Breast epithelium (tissue), 4 donors: ENCODE measurements at regions not wholly inside any gene's neighbourhood (a gene's known extent, or its start where the extent isn't known, plus 50 kb on each side); places are given as distances from the start of the nearest gene placed in this dataset.

Experiments used
- DNase-seq, 2 donors: peaks; one replicate each; pipeline ENCODE4 v3.0.0-alpha.2; 2019; ENCODE audit warnings: low spot score in 2 of 2
- H3K27ac ChIP-seq, 2 donors: fragments of 200-600 bp; sonication (generic) in 1 of 2; one replicate each; pipeline ENCODE4 v1.5.1; 2016 to 2019; ENCODE audit warnings: mild to moderate bottlenecking in 1 of 2
- H3K27me3 ChIP-seq, 2 donors: fragments of 200-600 bp; sonication (generic) in 1 of 2; one replicate each; pipeline versions ENCODE4 v1.5.1 to v1.6.0; 2017 to 2019; ENCODE audit warnings: control low read depth in 1 of 2, mild to moderate bottlenecking in 1 of 2
- H3K36me3 ChIP-seq: fragments of 200-600 bp; one replicate; pipeline ENCODE4 v1.5.1; 2019
- H3K4me1 ChIP-seq, 2 donors: fragments of 200-600 bp; sonication (generic); one replicate each; pipeline ENCODE4 v1.5.1; 2016 to 2019; ENCODE audit warnings: control low read depth in 1 of 2
- H3K4me3 ChIP-seq, 3 donors: fragments of 200-600 bp; sonication (generic); 1 replicate in 2 of 3; 2 replicates in 1 of 3; pipeline ENCODE4 v1.5.1; 2016 to 2019; ENCODE audit warnings: mild to moderate bottlenecking in 3 of 3, moderate library complexity in 2 of 3
- H3K9me3 ChIP-seq, 2 donors: fragments of 200-600 bp; sonication (generic) in 1 of 2; one replicate each; pipeline ENCODE4 v1.5.1; 2016 to 2019; ENCODE audit warnings: control low read depth in 1 of 2
- CTCF ChIP-seq, 3 donors: fragments of 450-650 bp; IDR thresholded peaks; one replicate each; pipeline ENCODE4 v1.5.1; 2016 to 2017; ENCODE audit warnings: antibody characterized with exemption in 3 of 3, mild to moderate bottlenecking in 3 of 3, moderate library complexity in 3 of 3
- POLR2A ChIP-seq: fragments of 450-650 bp; IDR thresholded peaks from one replicate; pipeline ENCODE4 v1.6.1; 2016; ENCODE audit warnings: antibody characterized with exemption, mild to moderate bottlenecking, moderate library complexity
- POLR2AphosphoS5 ChIP-seq, 3 donors: sonication (generic); formaldehyde crosslinking; IDR thresholded peaks; one replicate each; pipeline ENCODE4 v1.6.1; 2017; ENCODE audit warnings: antibody characterized with exemption in 3 of 3
- intact Hi-C: fragments of 100-400 bp; cut with DNase I; formaldehyde crosslinking; loops from one replicate; pipeline ENCODE4 v1.15.1; 2023; ENCODE audit warnings: low total_unique reads

GRCh38 chr10:10044922-10045764, 972.5 kb upstream of the CELF2 start:
- intact Hi-C loops, result no loop called here
- Histone ChIP-seq H3K27ac (no peak overlapping the region), H3K4me1 (no peaks in the 10 kb centered on the region), H3K4me3 (no peak overlapping the region), H3K27me3 (no peaks in the 10 kb centered on the region), H3K36me3 (no peaks in the 10 kb centered on the region), H3K9me3 (no peaks in the 10 kb centered on the region)
- DNase-seq, result no peak
- TF ChIP-seq POLR2AphosphoS5 (IDR thresholded peaks at IDR 0.05) (no peak), POLR2A (no peak), CTCF (IDR thresholded peaks at IDR 0.05) (no peak)

DNA sequence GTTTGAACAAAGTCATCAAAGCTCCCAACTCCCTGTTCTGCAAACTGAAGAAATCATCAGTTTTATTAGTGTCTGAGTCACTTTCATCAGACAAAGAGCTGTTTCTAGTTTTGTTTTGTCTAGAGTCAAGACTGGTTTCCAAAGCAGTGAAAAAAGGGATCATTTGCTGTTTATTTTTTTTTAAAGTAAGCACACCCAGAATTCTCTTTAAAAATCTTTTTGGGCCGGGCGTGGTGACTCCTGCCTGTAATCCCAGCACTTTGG, 972.0 kb upstream of the CELF2 start:
- H3K27ac ChIP-seq, result no peak overlapping the region
- intact Hi-C loops, result no loop called here
- no peak for TF ChIP-seq POLR2A

DNA sequence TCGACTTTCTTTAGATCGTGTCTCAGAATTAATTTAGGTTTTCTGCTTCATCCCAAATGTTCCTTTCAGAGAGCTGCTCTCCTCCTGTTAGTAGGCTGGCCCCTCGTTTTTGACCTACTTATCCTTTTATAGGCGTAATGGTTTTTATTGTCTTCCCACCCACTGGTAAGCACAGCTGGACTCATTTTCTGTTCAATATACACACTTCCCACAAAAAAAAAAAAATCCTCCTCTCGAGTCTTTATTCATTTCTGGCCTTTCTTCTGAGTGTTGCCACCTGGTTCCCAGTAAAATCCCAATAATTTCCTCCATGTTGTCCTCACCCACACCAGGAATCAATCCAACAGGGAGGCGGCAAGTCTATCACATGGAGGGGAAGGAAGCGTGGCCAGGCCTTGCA, 970.2 kb upstream of the CELF2 start:
- intact Hi-C loops, result no loop called here
- H3K36me3 ChIP-seq, result no peaks in the 10 kb centered on the region
- no peak overlapping the region for H3K27ac ChIP-seq
- TF ChIP-seq CTCF (IDR thresholded peaks at IDR 0.05) (no peak), POLR2AphosphoS5 (IDR thresholded peaks at IDR 0.05) (no peak), POLR2A (no peak)
- no peak for DNase-seq
- no peaks in the 10 kb centered on the region for H3K4me1 ChIP-seq
- no peaks in the 10 kb centered on the region for H3K9me3 ChIP-seq
- H3K4me3 ChIP-seq, result no peak overlapping the region
- no peaks in the 10 kb centered on the region for H3K27me3 ChIP-seq

More for the DNA sequence above, 972.0 kb upstream of the CELF2 start:
- H3K4me1 ChIP-seq, result no peaks in the 10 kb centered on the region
- no peak for DNase-seq
- no peaks in the 10 kb centered on the region for H3K27me3 ChIP-seq
- H3K4me3 ChIP-seq, result no peak overlapping the region
- H3K36me3 ChIP-seq, result no peaks in the 10 kb centered on the region
- no peaks in the 10 kb centered on the region for H3K9me3 ChIP-seq

DNA sequence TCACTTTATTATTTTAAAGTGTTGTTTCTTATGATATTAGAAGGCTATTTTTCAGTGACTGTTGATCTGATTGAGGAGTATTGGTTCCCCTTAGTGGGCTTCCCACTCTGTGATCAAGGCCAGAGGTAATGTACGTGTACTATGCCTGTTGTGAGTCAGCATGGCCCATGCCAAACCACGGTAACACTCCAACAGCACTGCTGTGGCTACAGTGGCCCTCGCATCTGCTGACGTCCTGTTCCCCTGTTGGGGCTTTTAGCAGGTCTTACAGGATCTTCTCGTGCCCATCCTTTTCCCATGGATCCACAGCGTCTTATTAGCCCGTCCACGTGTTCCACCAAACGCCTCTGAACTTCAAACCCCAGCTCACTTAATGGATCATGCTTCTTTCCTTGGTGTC, 964.6 kb upstream of the CELF2 start:
- H3K27ac ChIP-seq, result no peak overlapping the region
- TF ChIP-seq POLR2AphosphoS5 (IDR thresholded peaks at IDR 0.05) (no peak), POLR2A (no peak), CTCF (IDR thresholded peaks at IDR 0.05) (no peak)
- no peaks in the 10 kb centered on the region for H3K9me3 ChIP-seq
- H3K36me3 ChIP-seq, result no peaks in the 10 kb centered on the region
- no peaks in the 10 kb centered on the region for H3K4me1 ChIP-seq
- DNase-seq, result no peak
- no peaks in the 10 kb centered on the region for H3K27me3 ChIP-seq
- no peak overlapping the region for H3K4me3 ChIP-seq
- intact Hi-C loops, result no loop called here

DNA sequence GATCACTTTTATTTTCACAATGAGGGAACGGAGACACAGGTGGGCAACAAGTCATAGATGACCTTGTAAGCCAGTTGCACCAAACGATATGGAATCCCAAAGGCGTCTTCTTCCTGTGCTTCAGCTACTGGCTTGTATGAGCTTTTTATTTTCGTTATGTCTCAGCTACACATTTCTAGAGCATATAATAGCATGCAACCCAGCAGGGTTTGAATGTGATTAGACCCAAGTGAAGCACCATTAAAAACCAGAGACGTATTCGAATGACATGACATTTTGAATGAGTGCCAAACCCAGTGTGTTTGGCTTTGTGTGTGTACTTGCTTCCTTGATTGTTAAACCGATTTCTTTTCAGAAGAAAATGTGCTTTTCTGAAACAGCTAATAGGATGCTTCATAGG, 963.2 kb upstream of the CELF2 start:
- H3K4me1 ChIP-seq, result no peaks in the 10 kb centered on the region
- no peaks in the 10 kb centered on the region for H3K9me3 ChIP-seq
- TF ChIP-seq CTCF (IDR thresholded peaks at IDR 0.05), result no peak
- no peak for TF ChIP-seq POLR2AphosphoS5 (IDR thresholded peaks at IDR 0.05)
- no peak for TF ChIP-seq POLR2A
- H3K27me3 ChIP-seq, result no peaks in the 10 kb centered on the region
- no peak for DNase-seq
- intact Hi-C loops, result no loop called here
- H3K4me3 ChIP-seq, result no peak overlapping the region
- no peak overlapping the region for H3K27ac ChIP-seq
- H3K36me3 ChIP-seq, result no peaks in the 10 kb centered on the region
